SK-N-SH treated with all-trans-retinoic acid at 6 μM for 48 hours (cell line): ENCODE measurements at regions not wholly inside any gene's neighbourhood (a gene's known extent, or its start where the extent isn't known, plus 50 kb on each side); places are given as distances from the start of the nearest gene placed in this dataset.

Source experiments
- ATAC-seq: fragments of 200-7000 bp; cut with Tn5 transposase; 3 replicates; pipeline ENCODE4 v1.9.1; 2020; ENCODE audit warnings: mild to moderate bottlenecking, moderate library complexity
- ARNTL ChIP-seq: fragments of 450-650 bp; formaldehyde crosslinking; IDR thresholded peaks from 2 replicates; pipeline ENCODE4 v1.5.0; 2020; ENCODE audit warnings: low read depth, mild to moderate bottlenecking, moderate library complexity, borderline replicate concordance
- BACH2 ChIP-seq: fragments of 250-450 bp; sonication (Bioruptor Pico); IDR thresholded peaks from 2 replicates; pipeline ENCODE4 v1.9.0; 2021; ENCODE audit warnings: mild to moderate bottlenecking, borderline replicate concordance
- CSDC2 ChIP-seq: fragments of 250-450 bp; sonication (Bioruptor Pico); IDR thresholded peaks from 2 replicates; pipeline ENCODE4 v1.5.0; 2020; ENCODE audit warnings: mild to moderate bottlenecking, moderate library complexity
- ESRRG ChIP-seq: fragments of 250-450 bp; sonication (Bioruptor Pico); IDR thresholded peaks from 2 replicates; pipeline ENCODE4 v1.6.1; 2021; ENCODE audit warnings: mild to moderate bottlenecking
- GLIS3 ChIP-seq: fragments of 250-450 bp; sonication (Bioruptor Pico); IDR thresholded peaks from 2 replicates; pipeline ENCODE4 v1.5.0; 2020; ENCODE audit warnings: mild to moderate bottlenecking, moderate library complexity
- ISL1 ChIP-seq: fragments of 250-450 bp; sonication (Bioruptor Pico); IDR thresholded peaks from 2 replicates; pipeline ENCODE4 v2.1.2; 2022; ENCODE audit warnings: mild to moderate bottlenecking, moderate library complexity
- OSR1 ChIP-seq: fragments of 250-450 bp; sonication (Bioruptor Pico); IDR thresholded peaks from 2 replicates; pipeline ENCODE4 v1.8.0; 2022; ENCODE audit warnings: moderate library complexity, mild to moderate bottlenecking, inconsistent platforms
- PPARA ChIP-seq: fragments of 250-450 bp; sonication (Bioruptor Pico); IDR thresholded peaks from 2 replicates; pipeline ENCODE4 v1.5.0; 2020; ENCODE audit warnings: mild to moderate bottlenecking, borderline replicate concordance
- RARB ChIP-seq: fragments of 250-450 bp; sonication (Bioruptor Pico); IDR thresholded peaks from 2 replicates; pipeline ENCODE4 v1.8.0; 2021; ENCODE audit warnings: mild to moderate bottlenecking, moderate library complexity
- TCF4 ChIP-seq: fragments of 250-450 bp; sonication (Bioruptor Pico); IDR thresholded peaks from 2 replicates; pipeline ENCODE4 v1.8.0; 2021; ENCODE audit warnings: mild to moderate bottlenecking, moderate library complexity, borderline replicate concordance
- TOX ChIP-seq: fragments of 250-450 bp; sonication (Bioruptor Pico); IDR thresholded peaks from 2 replicates; pipeline ENCODE4 v1.8.0; 2021; ENCODE audit warnings: mild to moderate bottlenecking, moderate library complexity, borderline replicate concordance
- ZC3H10 ChIP-seq: fragments of 250-450 bp; sonication (Bioruptor Pico); IDR thresholded peaks from 2 replicates; pipeline ENCODE4 v1.5.1; 2021; ENCODE audit warnings: mild to moderate bottlenecking, moderate library complexity
- ZFP3 ChIP-seq: fragments of 250-450 bp; sonication (Bioruptor Pico); IDR thresholded peaks from 2 replicates; pipeline ENCODE4 v1.5.0; 2020; ENCODE audit warnings: mild to moderate bottlenecking, moderate library complexity
- ZFP30 ChIP-seq: fragments of 450-650 bp; formaldehyde crosslinking; IDR thresholded peaks from 2 replicates; pipeline ENCODE4 v1.5.0; 2022; ENCODE audit warnings: mild to moderate bottlenecking, moderate library complexity
- ZNF565 ChIP-seq: fragments of 450-650 bp; formaldehyde crosslinking; conservative IDR thresholded peaks from 2 replicates; pipeline ENCODE4 v1.5.0; 2020; ENCODE audit warnings: low read depth, mild to moderate bottlenecking, moderate library complexity
- ZNF70 ChIP-seq: fragments of 450-650 bp; formaldehyde crosslinking; IDR thresholded peaks from 2 replicates; pipeline ENCODE4 v1.5.0; 2020; ENCODE audit warnings: mild to moderate bottlenecking, moderate library complexity
- ZNF8 ChIP-seq: fragments of 450-650 bp; formaldehyde crosslinking; IDR thresholded peaks from 2 replicates; pipeline ENCODE4 v1.5.0; 2020; ENCODE audit warnings: mild to moderate bottlenecking, moderate library complexity
- TF ChIP-seq, protein P1 (sequence below): fragments of 250-450 bp; sonication (Bioruptor Pico); IDR thresholded peaks from 2 replicates; pipeline ENCODE4 v1.5.1; 2020; ENCODE audit warnings: low read depth, mild to moderate bottlenecking, moderate library complexity
- TF ChIP-seq, protein P2 (sequence below): fragments of 250-450 bp; sonication (Bioruptor Pico); IDR thresholded peaks from 2 replicates; pipeline ENCODE4 v1.5.0; 2020; ENCODE audit warnings: mild to moderate bottlenecking, moderate library complexity
- TF ChIP-seq, protein P3 (sequence below): fragments of 250-450 bp; sonication (Bioruptor Pico); IDR thresholded peaks from 2 replicates; pipeline ENCODE4 v1.5.1; 2021; ENCODE audit warnings: mild to moderate bottlenecking, moderate library complexity
- TF ChIP-seq, protein P4 (sequence below): fragments of 250-450 bp; sonication (Bioruptor Pico); IDR thresholded peaks from 2 replicates; pipeline ENCODE4 v1.8.0; 2020; ENCODE audit warnings: mild to moderate bottlenecking, moderate library complexity, borderline replicate concordance

DNA sequence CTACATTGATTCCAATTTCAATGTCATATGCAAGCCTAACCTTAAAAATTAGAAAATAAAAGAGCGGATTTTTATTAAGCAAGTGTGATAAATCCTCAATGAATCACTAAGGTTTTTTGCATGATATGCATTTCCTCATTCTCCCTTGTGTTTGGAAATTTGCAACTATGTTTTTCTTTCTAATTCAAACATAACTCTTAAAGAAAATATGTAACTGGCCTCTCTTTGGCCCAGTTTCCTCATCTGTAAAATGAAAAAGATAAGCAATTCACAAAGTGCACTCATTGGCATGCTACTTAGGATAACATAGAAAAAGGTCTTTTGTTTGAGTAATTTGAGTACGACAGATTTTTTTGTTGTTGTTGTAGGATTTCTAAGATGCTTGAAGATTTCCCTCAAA lies 295.5 kb downstream of the CDH11 start (continued):
- TF ChIP-seq GLIS3 (CRISPR knock-in tag) (no peak), ARNTL (CRISPR knock-in tag) (no peak)

- ATAC-seq = no peak
- TF ChIP-seq, protein P1, sequence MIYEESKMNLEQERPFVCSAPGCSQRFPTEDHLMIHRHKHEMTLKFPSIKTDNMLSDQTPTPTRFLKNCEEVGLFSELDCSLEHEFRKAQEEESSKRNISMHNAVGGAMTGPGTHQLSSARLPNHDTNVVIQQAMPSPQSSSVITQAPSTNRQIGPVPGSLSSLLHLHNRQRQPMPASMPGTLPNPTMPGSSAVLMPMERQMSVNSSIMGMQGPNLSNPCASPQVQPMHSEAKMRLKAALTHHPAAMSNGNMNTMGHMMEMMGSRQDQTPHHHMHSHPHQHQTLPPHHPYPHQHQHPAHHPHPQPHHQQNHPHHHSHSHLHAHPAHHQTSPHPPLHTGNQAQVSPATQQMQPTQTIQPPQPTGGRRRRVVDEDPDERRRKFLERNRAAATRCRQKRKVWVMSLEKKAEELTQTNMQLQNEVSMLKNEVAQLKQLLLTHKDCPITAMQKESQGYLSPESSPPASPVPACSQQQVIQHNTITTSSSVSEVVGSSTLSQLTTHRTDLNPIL = no peak
- TF ChIP-seq ZFP30 (CRISPR knock-in tag) (no peak), TCF4 (CRISPR knock-in tag) (no peak), RARB (no peak), PPARA (CRISPR knock-in tag) (no peak), ESRRG (CRISPR knock-in tag) (no peak), CSDC2 (CRISPR knock-in tag) (no peak), ZFP3 (no peak), ISL1 (CRISPR knock-in tag) (no peak), TOX (CRISPR knock-in tag) (no peak)
- TF ChIP-seq, protein P2, sequence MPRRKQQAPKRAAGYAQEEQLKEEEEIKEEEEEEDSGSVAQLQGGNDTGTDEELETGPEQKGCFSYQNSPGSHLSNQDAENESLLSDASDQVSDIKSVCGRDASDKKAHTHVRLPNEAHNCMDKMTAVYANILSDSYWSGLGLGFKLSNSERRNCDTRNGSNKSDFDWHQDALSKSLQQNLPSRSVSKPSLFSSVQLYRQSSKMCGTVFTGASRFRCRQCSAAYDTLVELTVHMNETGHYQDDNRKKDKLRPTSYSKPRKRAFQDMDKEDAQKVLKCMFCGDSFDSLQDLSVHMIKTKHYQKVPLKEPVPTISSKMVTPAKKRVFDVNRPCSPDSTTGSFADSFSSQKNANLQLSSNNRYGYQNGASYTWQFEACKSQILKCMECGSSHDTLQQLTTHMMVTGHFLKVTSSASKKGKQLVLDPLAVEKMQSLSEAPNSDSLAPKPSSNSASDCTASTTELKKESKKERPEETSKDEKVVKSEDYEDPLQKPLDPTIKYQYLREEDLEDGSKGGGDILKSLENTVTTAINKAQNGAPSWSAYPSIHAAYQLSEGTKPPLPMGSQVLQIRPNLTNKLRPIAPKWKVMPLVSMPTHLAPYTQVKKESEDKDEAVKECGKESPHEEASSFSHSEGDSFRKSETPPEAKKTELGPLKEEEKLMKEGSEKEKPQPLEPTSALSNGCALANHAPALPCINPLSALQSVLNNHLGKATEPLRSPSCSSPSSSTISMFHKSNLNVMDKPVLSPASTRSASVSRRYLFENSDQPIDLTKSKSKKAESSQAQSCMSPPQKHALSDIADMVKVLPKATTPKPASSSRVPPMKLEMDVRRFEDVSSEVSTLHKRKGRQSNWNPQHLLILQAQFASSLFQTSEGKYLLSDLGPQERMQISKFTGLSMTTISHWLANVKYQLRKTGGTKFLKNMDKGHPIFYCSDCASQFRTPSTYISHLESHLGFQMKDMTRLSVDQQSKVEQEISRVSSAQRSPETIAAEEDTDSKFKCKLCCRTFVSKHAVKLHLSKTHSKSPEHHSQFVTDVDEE (CRISPR knock-in tag) = no peak
These were observed 298.3 kb downstream of the CDH11 start for GRCh38 chr16:64823481-64824075.

- no peak for TF ChIP-seq ZFP3
- TF ChIP-seq BACH2 (CRISPR knock-in tag) = no peak
- TF ChIP-seq ZFP30 (CRISPR knock-in tag) = no peak
- TF ChIP-seq TOX (CRISPR knock-in tag) = no peak
- no peak for TF ChIP-seq GLIS3 (CRISPR knock-in tag)
- no peak for TF ChIP-seq ZNF565
- TF ChIP-seq CSDC2 (CRISPR knock-in tag) = no peak
- TF ChIP-seq OSR1 (CRISPR knock-in tag) = no peak
- no peak for TF ChIP-seq TCF4 (CRISPR knock-in tag)
- TF ChIP-seq RARB = no peak
- ATAC-seq = no peak
These were observed 311.8 kb downstream of the CDH11 start for GRCh38 chr16:64809876-64810629.

GRCh38 chr16:64808474-64808873 lies 313.4 kb downstream of the CDH11 start:
- TF ChIP-seq ESRRG (CRISPR knock-in tag) = no peak
- TF ChIP-seq ZFP30 (CRISPR knock-in tag) = no peak
- no peak for ATAC-seq

DNA sequence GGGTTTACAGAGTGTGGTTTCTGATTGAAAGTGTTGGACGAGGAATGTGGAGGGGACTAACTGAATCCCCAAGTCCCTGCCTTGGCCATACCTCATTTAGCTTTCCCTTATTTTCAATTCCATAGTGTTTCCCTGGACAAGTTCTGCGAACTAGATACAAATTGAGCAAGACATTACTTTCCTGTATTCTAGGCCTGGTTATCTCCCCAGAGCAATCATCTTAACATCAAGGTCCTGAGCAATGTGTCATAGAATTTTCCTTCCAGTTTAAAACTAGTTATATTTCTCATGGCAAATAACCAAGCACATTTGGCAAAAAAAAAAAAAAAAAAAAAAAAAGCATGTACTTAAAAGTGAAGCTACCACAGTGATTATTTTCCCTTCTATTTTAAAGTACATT lies 330.1 kb downstream of the CDH11 start:
- ATAC-seq = peak; percentile 96

GRCh38 chr16:64784635-64785034 lies 337.2 kb downstream of the CDH11 start:
- TF ChIP-seq ESRRG (CRISPR knock-in tag) (no peak), ZC3H10 (CRISPR knock-in tag) (no peak), GLIS3 (CRISPR knock-in tag) (no peak), ZFP3 (no peak), PPARA (CRISPR knock-in tag) (no peak), ZNF8 (CRISPR knock-in tag) (no peak), CSDC2 (CRISPR knock-in tag) (no peak), OSR1 (CRISPR knock-in tag) (no peak), TOX (CRISPR knock-in tag) (no peak), ZNF70 (CRISPR knock-in tag) (no peak), TCF4 (CRISPR knock-in tag) (no peak), ZFP30 (CRISPR knock-in tag) (no peak), ARNTL (CRISPR knock-in tag) (no peak)
- TF ChIP-seq, protein P3, sequence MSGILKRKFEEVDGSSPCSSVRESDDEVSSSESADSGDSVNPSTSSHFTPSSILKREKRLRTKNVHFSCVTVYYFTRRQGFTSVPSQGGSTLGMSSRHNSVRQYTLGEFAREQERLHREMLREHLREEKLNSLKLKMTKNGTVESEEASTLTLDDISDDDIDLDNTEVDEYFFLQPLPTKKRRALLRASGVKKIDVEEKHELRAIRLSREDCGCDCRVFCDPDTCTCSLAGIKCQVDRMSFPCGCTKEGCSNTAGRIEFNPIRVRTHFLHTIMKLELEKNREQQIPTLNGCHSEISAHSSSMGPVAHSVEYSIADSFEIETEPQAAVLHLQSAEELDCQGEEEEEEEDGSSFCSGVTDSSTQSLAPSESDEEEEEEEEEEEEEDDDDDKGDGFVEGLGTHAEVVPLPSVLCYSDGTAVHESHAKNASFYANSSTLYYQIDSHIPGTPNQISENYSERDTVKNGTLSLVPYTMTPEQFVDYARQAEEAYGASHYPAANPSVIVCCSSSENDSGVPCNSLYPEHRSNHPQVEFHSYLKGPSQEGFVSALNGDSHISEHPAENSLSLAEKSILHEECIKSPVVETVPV (CRISPR knock-in tag) = no peak
- TF ChIP-seq, protein P4, sequence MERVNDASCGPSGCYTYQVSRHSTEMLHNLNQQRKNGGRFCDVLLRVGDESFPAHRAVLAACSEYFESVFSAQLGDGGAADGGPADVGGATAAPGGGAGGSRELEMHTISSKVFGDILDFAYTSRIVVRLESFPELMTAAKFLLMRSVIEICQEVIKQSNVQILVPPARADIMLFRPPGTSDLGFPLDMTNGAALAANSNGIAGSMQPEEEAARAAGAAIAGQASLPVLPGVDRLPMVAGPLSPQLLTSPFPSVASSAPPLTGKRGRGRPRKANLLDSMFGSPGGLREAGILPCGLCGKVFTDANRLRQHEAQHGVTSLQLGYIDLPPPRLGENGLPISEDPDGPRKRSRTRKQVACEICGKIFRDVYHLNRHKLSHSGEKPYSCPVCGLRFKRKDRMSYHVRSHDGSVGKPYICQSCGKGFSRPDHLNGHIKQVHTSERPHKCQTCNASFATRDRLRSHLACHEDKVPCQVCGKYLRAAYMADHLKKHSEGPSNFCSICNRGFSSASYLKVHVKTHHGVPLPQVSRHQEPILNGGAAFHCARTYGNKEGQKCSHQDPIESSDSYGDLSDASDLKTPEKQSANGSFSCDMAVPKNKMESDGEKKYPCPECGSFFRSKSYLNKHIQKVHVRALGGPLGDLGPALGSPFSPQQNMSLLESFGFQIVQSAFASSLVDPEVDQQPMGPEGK = no peak
- no peak for ATAC-seq

More for the DNA sequence above, 330.1 kb downstream of the CDH11 start:
- TF ChIP-seq, protein P1 = no peak
- TF ChIP-seq ISL1 (CRISPR knock-in tag) = 0 out of 2 replicates have a peak, but pooled peaks have one; percentile 39
